HepG2 (cell line): ENCODE measurements at regions not wholly inside any gene's neighbourhood (a gene's known extent, or its start where the extent isn't known, plus 50 kb on each side); places are given as distances from the start of the nearest gene placed in this dataset.

ENCODE experiments used
- ATAC-seq: fragments of 200-7000 bp; cut with Tn5 transposase; 3 replicates; pipeline ENCODE4 v1.9.1; 2020; ENCODE audit warnings: mild to moderate bottlenecking, moderate library complexity
- BruUV-seq: library from RNA; stranded (reverse); fragments of 400-500 nt; replicated peaks from 2 replicates; lab custom pipeline; 2021; lab: Mats Ljungman, UMichigan
- CTCF ChIA-PET: fragments of 300-600 bp; formaldehyde crosslinking; extraction: SDS; loops from one replicate; lab custom pipeline; 2021; ENCODE audit warnings: low total read pairs, inconsistent platforms, low intra/inter-chr PET ratio; lab: Yijun Ruan, JAX
- POLR2A ChIA-PET: fragments of 350-600 bp; sonication (Branson Sonifier 250); formaldehyde crosslinking; loops from one replicate; lab custom pipeline; 2020; ENCODE audit warnings: antibody characterized with exemption, inconsistent platforms; lab: Yijun Ruan, JAX
- DNase-seq: peaks from one replicate; pipeline ENCODE4 v3.0.0-alpha.2; 2015; ENCODE audit warnings: low spot score
- FAIRE-seq: peaks from 3 replicates; lab custom pipeline; 2011; peaks lifted over from hg19 to GRCh38; lab: Jason Lieb, UNC
- H2AFZ ChIP-seq: one replicate; pipeline ENCODE4 v1.6.1; 2011; ENCODE audit warnings: low read length, inconsistent platforms
- H3K27ac ChIP-seq: fragments of 300-600 bp; 3 replicates; pipeline ENCODE4 v1.8.0; 2011; ENCODE audit warnings: mixed run types, mild to moderate bottlenecking, mixed read lengths, low read length, inconsistent platforms; ENCODE audit not compliant: insufficient read depth; ENCODE audit errors: extremely low read length
- H3K27me3 ChIP-seq, 2 experiments: fragments of 200-600 bp in 1 of 2; 2 replicates in 1 of 2; 3 replicates in 1 of 2; pipeline versions ENCODE4 v1.6.0 to v1.8.0; 2011; ENCODE audit warnings: low read length in 2 of 2, mild to moderate bottlenecking in 2 of 2, moderate library complexity in 2 of 2, inconsistent platforms in 1 of 2; ENCODE audit not compliant: insufficient read depth in 2 of 2, control insufficient read depth in 1 of 2
- H3K36me3 ChIP-seq, 2 experiments: fragments of 200-600 bp in 1 of 2; replicated peaks in 1 of 2; 2 replicates in 1 of 2; 3 replicates in 1 of 2; pipeline versions ENCODE4 v1.5.1 to v1.8.0; 2011; ENCODE audit warnings: low read length in 2 of 2, inconsistent platforms in 1 of 2; ENCODE audit not compliant: insufficient read depth in 2 of 2, control insufficient read depth in 1 of 2
- H3K4me1 ChIP-seq: 2 replicates; pipeline ENCODE4 v1.5.1; 2012; ENCODE audit warnings: low read length, inconsistent platforms; ENCODE audit not compliant: insufficient read depth
- H3K4me2 ChIP-seq: 2 replicates; pipeline ENCODE4 v1.6.0; 2011; ENCODE audit warnings: low read depth, low read length, inconsistent platforms
- H3K4me3 ChIP-seq, 3 experiments: fragments of 200-600 bp in 1 of 3; sonication (generic), shearing (Covaris generic) in 1 of 3; replicated peaks in 1 of 3; 2 replicates each; pipeline ENCODE4 v1.5.1; 2011 to 2016; ENCODE audit warnings: low read length in 3 of 3, inconsistent platforms in 2 of 3, low read depth in 2 of 3, mild to moderate bottlenecking in 2 of 3, control low read depth in 1 of 3, mixed read lengths in 1 of 3; ENCODE audit not compliant: insufficient read depth in 1 of 3
- H3K79me2 ChIP-seq: one replicate; pipeline ENCODE4 v1.6.1; 2011; ENCODE audit warnings: low read length, inconsistent platforms; ENCODE audit not compliant: insufficient read depth
- H3K9ac ChIP-seq: 2 replicates; pipeline ENCODE4 v1.6.0; 2011; ENCODE audit warnings: mild to moderate bottlenecking, low read depth, low read length, inconsistent platforms; ENCODE audit not compliant: insufficient read depth
- H3K9me3 ChIP-seq: 2 replicates; pipeline ENCODE4 v1.5.1; 2012; ENCODE audit warnings: mild to moderate bottlenecking, low read length
- H4K20me1 ChIP-seq: 2 replicates; pipeline ENCODE4 v1.6.0; 2011; ENCODE audit warnings: inconsistent platforms, mild to moderate bottlenecking, low read length, moderate library complexity; ENCODE audit not compliant: insufficient read depth
- CBFB ChIP-seq: sonication (generic); formaldehyde crosslinking; IDR thresholded peaks from 2 replicates; pipeline ENCODE4 v1.4.0; 2020; ENCODE audit warnings: missing genetic modification reagents
- FOXK1 ChIP-seq: sonication (generic); formaldehyde crosslinking; IDR thresholded peaks from 2 replicates; pipeline ENCODE4 v1.4.0; 2020; ENCODE audit warnings: low read depth, missing genetic modification reagents, borderline replicate concordance
- FOXO4 ChIP-seq: sonication (generic); formaldehyde crosslinking; conservative IDR thresholded peaks from 2 replicates; pipeline ENCODE4 v1.8.1; 2023; ENCODE audit warnings: missing genetic modification reagents
- HDAC1 ChIP-seq: sonication (generic); formaldehyde crosslinking; IDR thresholded peaks from 2 replicates; pipeline ENCODE4 v1.5.1; 2020; ENCODE audit warnings: mild to moderate bottlenecking, missing genetic modification reagents
- HNRNPUL1 ChIP-seq: fragments of 200-400 bp; formaldehyde crosslinking; IDR thresholded peaks from 2 replicates; pipeline ENCODE4 v1.6.1; 2017; ENCODE audit warnings: low read depth, mild to moderate bottlenecking, low read length, moderate library complexity
- REL ChIP-seq: sonication (generic); formaldehyde crosslinking; conservative IDR thresholded peaks from 2 replicates; pipeline ENCODE4 v1.8.0; 2022; ENCODE audit warnings: mild to moderate bottlenecking, missing genetic modification reagents, moderate library complexity
- RERE ChIP-seq: IDR thresholded peaks from 2 replicates; pipeline ENCODE4 v1.6.1; 2016; ENCODE audit warnings: low read depth, missing genetic modification reagents, missing compliant biosample characterization
- SALL2 ChIP-seq: sonication (generic); formaldehyde crosslinking; IDR thresholded peaks from 2 replicates; pipeline ENCODE4 v1.8.1; 2023; ENCODE audit warnings: mild to moderate bottlenecking, missing genetic modification reagents, inconsistent platforms
- SNAI1 ChIP-seq: sonication (generic); formaldehyde crosslinking; IDR thresholded peaks from 2 replicates; pipeline ENCODE4 v1.5.0; 2020; ENCODE audit warnings: mild to moderate bottlenecking, missing genetic modification reagents, borderline replicate concordance
- SRF ChIP-seq: IDR thresholded peaks from 2 replicates; pipeline ENCODE4 v1.6.1; 2011; ENCODE audit warnings: mild to moderate bottlenecking, low read depth, low read length, moderate library complexity
- ZBTB4 ChIP-seq: sonication (generic); formaldehyde crosslinking; IDR thresholded peaks from 2 replicates; pipeline ENCODE4 v1.4.0; 2020; ENCODE audit warnings: missing genetic modification reagents, mild to moderate bottlenecking, borderline replicate concordance
- ZNF205 ChIP-seq: IDR thresholded peaks from 2 replicates; pipeline ENCODE4 v1.6.1; 2018; ENCODE audit warnings: missing biosample characterization, missing genetic modification reagents
- ZNF251 ChIP-seq: sonication (generic); formaldehyde crosslinking; IDR thresholded peaks from 2 replicates; pipeline ENCODE4 v1.9.0; 2021; ENCODE audit warnings: mild to moderate bottlenecking, missing genetic modification reagents
- ZNF296 ChIP-seq: sonication (generic); formaldehyde crosslinking; conservative IDR thresholded peaks from 2 replicates; pipeline ENCODE4 v1.5.0; 2020; ENCODE audit warnings: mild to moderate bottlenecking, missing genetic modification reagents
- ZNF816 ChIP-seq: sonication (generic); formaldehyde crosslinking; IDR thresholded peaks from 2 replicates; pipeline ENCODE4 v1.8.0; 2022; ENCODE audit warnings: missing genetic modification reagents, mild to moderate bottlenecking, borderline replicate concordance
- WGBS: methylation state at CpG from one replicate; pipeline ENCODE4 v1.1.6; 2017; ENCODE audit warnings: low lambda C conversion rate; 5-methylcytosine and 5-hydroxymethylcytosine counted together
- in situ Hi-C: cut with HindIII; loops from 2 replicates; pipeline ENCODE4 v1.10.0; 2017; ENCODE audit warnings: low pct_unique_long_range_greater_than_20kb; ENCODE audit not compliant: extremely low pct_ligation_motif_present
- intact Hi-C: fragments of 100-400 bp; cut with micrococcal nuclease; formaldehyde crosslinking; loops from one replicate; pipeline ENCODE4 v1.10.0; 2022; ENCODE audit not compliant: unreplicated experiment

- TF ChIP-seq FOXO4 (CRISPR knock-in tag) (no peak), RERE (CRISPR knock-in tag) (no peak), HNRNPUL1 (no peak), ZNF296 (no peak), ZNF816 (CRISPR knock-in tag) (no peak), ZNF251 (no peak)
Measured at GRCh38 chr6:140017470-140017869, 643.0 kb upstream of the CITED2 start (continued).

GRCh38 chr6:140012150-140012549 is 637.7 kb upstream of the CITED2 start:
- Histone ChIP-seq H3K4me3 (no peak overlapping the region), H3K9ac (no peak overlapping the region), H3K4me2 (no peak overlapping the region), H3K36me3 (no peaks in the 10 kb centered on the region), H3K79me2 (no peaks in the 10 kb centered on the region), H3K27ac (no peak overlapping the region), H3K27me3 (no peaks in the 10 kb centered on the region), H2AFZ (no peak overlapping the region), H3K9me3 (no peaks in the 10 kb centered on the region), H4K20me1 (no peaks in the 10 kb centered on the region), H3K4me1 (peaks cover 7% of the 10 kb centered on the region)
- intact Hi-C loops (no loop called here), in situ Hi-C loops (no loop called here)
- ATAC-seq (no peak), DNase-seq (no peak), FAIRE-seq (no peak)
- CTCF ChIA-PET: no interaction called here
- 10% methylated on average over 1 of the region's 1 CpG for WGBS
- POLR2A ChIA-PET: no interaction called here
- BruUV-seq: no TSS peak
- TF ChIP-seq SNAI1 (CRISPR knock-in tag) (no peak), SRF (no peak), SALL2 (CRISPR knock-in tag) (no peak), ZNF205 (no peak), REL (CRISPR knock-in tag) (no peak), ZBTB4 (CRISPR knock-in tag) (no peak), CBFB (no peak), HDAC1 (CRISPR knock-in tag) (no peak), FOXK1 (CRISPR knock-in tag) (no peak)
